Astrocyte (in vitro differentiated cells and primary cell): ENCODE measurements at regions not wholly inside any gene's neighbourhood (a gene's known extent, or its start where the extent isn't known, plus 50 kb on each side); places are given as distances from the start of the nearest gene placed in this dataset.

Source experiments
- CTCF ChIP-seq: IDR thresholded peaks from 2 replicates; pipeline ENCODE4 v1.5.1; 2011; ENCODE audit warnings: low read depth, mild to moderate bottlenecking, inconsistent platforms, low read length, moderate library complexity; ENCODE audit not compliant: insufficient read depth
- EZH2 ChIP-seq: IDR thresholded peaks from 2 replicates; pipeline ENCODE4 v1.6.1; 2012; ENCODE audit warnings: mild to moderate bottlenecking, low read length, inconsistent platforms; ENCODE audit not compliant: insufficient read depth

DNA sequence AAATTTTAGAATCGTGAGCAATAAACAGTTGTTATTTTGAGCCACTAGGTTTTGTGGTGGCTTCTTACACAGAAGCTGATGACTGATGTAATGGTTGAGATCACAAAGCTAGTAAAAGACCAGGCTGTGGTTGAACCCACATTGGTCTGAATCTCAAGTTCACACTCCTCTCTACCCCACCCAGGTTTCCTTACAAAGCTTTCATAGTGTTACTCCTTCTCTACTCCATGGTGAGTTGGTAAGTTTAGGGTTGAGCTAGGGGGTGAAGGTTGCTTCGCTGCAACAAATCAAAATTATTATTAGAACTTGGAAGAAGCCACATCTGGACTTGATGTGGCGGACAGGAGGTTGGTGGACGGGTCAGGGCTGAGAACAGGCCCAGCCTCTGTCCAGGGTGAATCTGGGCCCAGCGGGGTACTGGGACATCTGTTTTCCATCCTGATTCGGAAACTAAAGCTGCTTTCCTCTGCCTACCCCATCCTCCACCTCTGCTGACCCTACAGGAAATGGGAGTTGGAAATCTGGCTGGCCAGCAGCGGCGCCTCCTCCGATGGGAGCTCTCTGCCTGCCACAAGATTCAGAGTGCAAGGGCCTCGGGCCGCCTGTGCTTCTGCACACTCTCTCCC lies 86.3 kb downstream of the ZFP36L2 start:
- TF ChIP-seq CTCF = no peak
- TF ChIP-seq EZH2 = no peak
